SK-N-SH treated with all-trans-retinoic acid at 6 μM for 48 hours (cell line): ENCODE measurements at regions not wholly inside any gene's neighbourhood (a gene's known extent, or its start where the extent isn't known, plus 50 kb on each side); places are given as distances from the start of the nearest gene placed in this dataset.

Experiments used
- ATAC-seq: fragments of 200-7000 bp; cut with Tn5 transposase; 3 replicates; pipeline ENCODE4 v1.9.1; 2020; ENCODE audit warnings: mild to moderate bottlenecking, moderate library complexity
- ARNTL ChIP-seq: fragments of 450-650 bp; formaldehyde crosslinking; IDR thresholded peaks from 2 replicates; pipeline ENCODE4 v1.5.0; 2020; ENCODE audit warnings: low read depth, mild to moderate bottlenecking, moderate library complexity, borderline replicate concordance
- BACH2 ChIP-seq: fragments of 250-450 bp; sonication (Bioruptor Pico); IDR thresholded peaks from 2 replicates; pipeline ENCODE4 v1.9.0; 2021; ENCODE audit warnings: mild to moderate bottlenecking, borderline replicate concordance
- ESRRG ChIP-seq: fragments of 250-450 bp; sonication (Bioruptor Pico); IDR thresholded peaks from 2 replicates; pipeline ENCODE4 v1.6.1; 2021; ENCODE audit warnings: mild to moderate bottlenecking
- GLIS3 ChIP-seq: fragments of 250-450 bp; sonication (Bioruptor Pico); IDR thresholded peaks from 2 replicates; pipeline ENCODE4 v1.5.0; 2020; ENCODE audit warnings: mild to moderate bottlenecking, moderate library complexity
- ISL1 ChIP-seq: fragments of 250-450 bp; sonication (Bioruptor Pico); IDR thresholded peaks from 2 replicates; pipeline ENCODE4 v2.1.2; 2022; ENCODE audit warnings: mild to moderate bottlenecking, moderate library complexity
- OSR1 ChIP-seq: fragments of 250-450 bp; sonication (Bioruptor Pico); IDR thresholded peaks from 2 replicates; pipeline ENCODE4 v1.8.0; 2022; ENCODE audit warnings: moderate library complexity, mild to moderate bottlenecking, inconsistent platforms
- RARB ChIP-seq: fragments of 250-450 bp; sonication (Bioruptor Pico); IDR thresholded peaks from 2 replicates; pipeline ENCODE4 v1.8.0; 2021; ENCODE audit warnings: mild to moderate bottlenecking, moderate library complexity
- SNAI2 ChIP-seq: fragments of 250-450 bp; sonication (Bioruptor Pico); IDR thresholded peaks from 2 replicates; pipeline ENCODE4 v1.5.0; 2020; ENCODE audit warnings: mild to moderate bottlenecking, moderate library complexity
- TCF4 ChIP-seq: fragments of 250-450 bp; sonication (Bioruptor Pico); IDR thresholded peaks from 2 replicates; pipeline ENCODE4 v1.8.0; 2021; ENCODE audit warnings: mild to moderate bottlenecking, moderate library complexity, borderline replicate concordance
- TOX ChIP-seq: fragments of 250-450 bp; sonication (Bioruptor Pico); IDR thresholded peaks from 2 replicates; pipeline ENCODE4 v1.8.0; 2021; ENCODE audit warnings: mild to moderate bottlenecking, moderate library complexity, borderline replicate concordance
- ZC3H10 ChIP-seq: fragments of 250-450 bp; sonication (Bioruptor Pico); IDR thresholded peaks from 2 replicates; pipeline ENCODE4 v1.5.1; 2021; ENCODE audit warnings: mild to moderate bottlenecking, moderate library complexity
- ZFP3 ChIP-seq: fragments of 250-450 bp; sonication (Bioruptor Pico); IDR thresholded peaks from 2 replicates; pipeline ENCODE4 v1.5.0; 2020; ENCODE audit warnings: mild to moderate bottlenecking, moderate library complexity
- ZFP30 ChIP-seq: fragments of 450-650 bp; formaldehyde crosslinking; IDR thresholded peaks from 2 replicates; pipeline ENCODE4 v1.5.0; 2022; ENCODE audit warnings: mild to moderate bottlenecking, moderate library complexity
- ZNF565 ChIP-seq: fragments of 450-650 bp; formaldehyde crosslinking; conservative IDR thresholded peaks from 2 replicates; pipeline ENCODE4 v1.5.0; 2020; ENCODE audit warnings: low read depth, mild to moderate bottlenecking, moderate library complexity
- ZNF70 ChIP-seq: fragments of 450-650 bp; formaldehyde crosslinking; IDR thresholded peaks from 2 replicates; pipeline ENCODE4 v1.5.0; 2020; ENCODE audit warnings: mild to moderate bottlenecking, moderate library complexity
- TF ChIP-seq, protein P1 (sequence below): fragments of 250-450 bp; sonication (Bioruptor Pico); IDR thresholded peaks from 2 replicates; pipeline ENCODE4 v1.5.1; 2021; ENCODE audit warnings: mild to moderate bottlenecking, moderate library complexity
- TF ChIP-seq, protein P2 (sequence below): fragments of 250-450 bp; sonication (Bioruptor Pico); IDR thresholded peaks from 2 replicates; pipeline ENCODE4 v1.8.0; 2020; ENCODE audit warnings: mild to moderate bottlenecking, moderate library complexity, borderline replicate concordance
- TF ChIP-seq, protein P3 (sequence below): fragments of 250-450 bp; sonication (Bioruptor Pico); IDR thresholded peaks from 2 replicates; pipeline ENCODE4 v1.5.1; 2020; ENCODE audit warnings: low read depth, mild to moderate bottlenecking, moderate library complexity
- TF ChIP-seq, protein P4 (sequence below): fragments of 250-450 bp; sonication (Bioruptor Pico); IDR thresholded peaks from 2 replicates; pipeline ENCODE4 v1.5.0; 2020; ENCODE audit warnings: mild to moderate bottlenecking, moderate library complexity

DNA sequence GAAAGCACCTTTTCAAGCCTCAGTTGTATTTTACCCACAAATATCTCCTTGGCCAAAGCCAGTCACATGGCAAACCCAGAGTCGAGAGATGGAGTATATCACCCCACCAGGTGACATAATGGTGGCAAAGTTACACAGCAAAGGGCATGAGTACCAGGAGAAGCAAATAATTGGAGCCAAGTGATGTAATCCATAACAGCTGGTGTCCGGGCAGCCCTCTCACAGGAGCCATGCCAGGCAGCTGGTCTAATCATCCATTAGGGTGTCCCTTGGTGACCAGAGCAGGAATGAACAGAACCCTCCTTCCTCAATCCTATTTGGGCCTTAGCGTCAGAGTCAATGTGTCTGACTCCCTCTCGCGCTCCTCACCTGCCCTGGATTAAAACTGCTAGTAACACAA, 272.1 kb downstream of the LRFN2 start:
- TF ChIP-seq ZC3H10 (CRISPR knock-in tag) (no peak), TOX (CRISPR knock-in tag) (no peak), ESRRG (CRISPR knock-in tag) (no peak), BACH2 (CRISPR knock-in tag) (no peak), ZFP3 (no peak), SNAI2 (no peak), ZFP30 (no peak), ISL1 (CRISPR knock-in tag) (no peak), ZNF70 (CRISPR knock-in tag) (no peak), ARNTL (CRISPR knock-in tag) (no peak), RARB (CRISPR knock-in tag) (no peak), ZNF565 (CRISPR knock-in tag) (no peak)
- TF ChIP-seq, protein P1, sequence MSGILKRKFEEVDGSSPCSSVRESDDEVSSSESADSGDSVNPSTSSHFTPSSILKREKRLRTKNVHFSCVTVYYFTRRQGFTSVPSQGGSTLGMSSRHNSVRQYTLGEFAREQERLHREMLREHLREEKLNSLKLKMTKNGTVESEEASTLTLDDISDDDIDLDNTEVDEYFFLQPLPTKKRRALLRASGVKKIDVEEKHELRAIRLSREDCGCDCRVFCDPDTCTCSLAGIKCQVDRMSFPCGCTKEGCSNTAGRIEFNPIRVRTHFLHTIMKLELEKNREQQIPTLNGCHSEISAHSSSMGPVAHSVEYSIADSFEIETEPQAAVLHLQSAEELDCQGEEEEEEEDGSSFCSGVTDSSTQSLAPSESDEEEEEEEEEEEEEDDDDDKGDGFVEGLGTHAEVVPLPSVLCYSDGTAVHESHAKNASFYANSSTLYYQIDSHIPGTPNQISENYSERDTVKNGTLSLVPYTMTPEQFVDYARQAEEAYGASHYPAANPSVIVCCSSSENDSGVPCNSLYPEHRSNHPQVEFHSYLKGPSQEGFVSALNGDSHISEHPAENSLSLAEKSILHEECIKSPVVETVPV (CRISPR knock-in tag): no peak
- TF ChIP-seq, protein P2, sequence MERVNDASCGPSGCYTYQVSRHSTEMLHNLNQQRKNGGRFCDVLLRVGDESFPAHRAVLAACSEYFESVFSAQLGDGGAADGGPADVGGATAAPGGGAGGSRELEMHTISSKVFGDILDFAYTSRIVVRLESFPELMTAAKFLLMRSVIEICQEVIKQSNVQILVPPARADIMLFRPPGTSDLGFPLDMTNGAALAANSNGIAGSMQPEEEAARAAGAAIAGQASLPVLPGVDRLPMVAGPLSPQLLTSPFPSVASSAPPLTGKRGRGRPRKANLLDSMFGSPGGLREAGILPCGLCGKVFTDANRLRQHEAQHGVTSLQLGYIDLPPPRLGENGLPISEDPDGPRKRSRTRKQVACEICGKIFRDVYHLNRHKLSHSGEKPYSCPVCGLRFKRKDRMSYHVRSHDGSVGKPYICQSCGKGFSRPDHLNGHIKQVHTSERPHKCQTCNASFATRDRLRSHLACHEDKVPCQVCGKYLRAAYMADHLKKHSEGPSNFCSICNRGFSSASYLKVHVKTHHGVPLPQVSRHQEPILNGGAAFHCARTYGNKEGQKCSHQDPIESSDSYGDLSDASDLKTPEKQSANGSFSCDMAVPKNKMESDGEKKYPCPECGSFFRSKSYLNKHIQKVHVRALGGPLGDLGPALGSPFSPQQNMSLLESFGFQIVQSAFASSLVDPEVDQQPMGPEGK (CRISPR knock-in tag): no peak
- TF ChIP-seq, protein P3, sequence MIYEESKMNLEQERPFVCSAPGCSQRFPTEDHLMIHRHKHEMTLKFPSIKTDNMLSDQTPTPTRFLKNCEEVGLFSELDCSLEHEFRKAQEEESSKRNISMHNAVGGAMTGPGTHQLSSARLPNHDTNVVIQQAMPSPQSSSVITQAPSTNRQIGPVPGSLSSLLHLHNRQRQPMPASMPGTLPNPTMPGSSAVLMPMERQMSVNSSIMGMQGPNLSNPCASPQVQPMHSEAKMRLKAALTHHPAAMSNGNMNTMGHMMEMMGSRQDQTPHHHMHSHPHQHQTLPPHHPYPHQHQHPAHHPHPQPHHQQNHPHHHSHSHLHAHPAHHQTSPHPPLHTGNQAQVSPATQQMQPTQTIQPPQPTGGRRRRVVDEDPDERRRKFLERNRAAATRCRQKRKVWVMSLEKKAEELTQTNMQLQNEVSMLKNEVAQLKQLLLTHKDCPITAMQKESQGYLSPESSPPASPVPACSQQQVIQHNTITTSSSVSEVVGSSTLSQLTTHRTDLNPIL (CRISPR knock-in tag): no peak
- ATAC-seq: no peak

DNA sequence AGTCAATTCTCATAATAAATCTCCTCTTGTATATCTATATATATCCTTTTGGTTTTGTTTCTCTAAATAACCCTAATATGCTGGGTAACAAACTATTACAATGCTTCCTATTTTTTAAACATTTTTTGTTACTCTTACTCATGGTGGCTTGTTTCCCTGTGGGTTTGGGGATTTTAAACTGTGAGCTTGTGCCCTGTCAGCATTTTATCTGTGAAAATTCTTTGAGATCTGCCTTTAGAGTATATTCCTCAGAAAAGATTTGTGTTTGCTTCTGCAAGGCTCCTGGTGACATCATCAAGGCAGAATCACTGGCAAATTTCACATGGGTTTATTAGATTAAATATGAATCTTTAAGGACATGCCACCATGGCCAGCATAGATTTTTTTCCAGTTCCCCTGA, 273.6 kb downstream of the LRFN2 start:
- TF ChIP-seq, protein P1 (CRISPR knock-in tag): no peak
- no peak for TF ChIP-seq RARB (CRISPR knock-in tag)
- TF ChIP-seq, protein P2 (CRISPR knock-in tag): no peak
- no peak for TF ChIP-seq ZNF70 (CRISPR knock-in tag)
- TF ChIP-seq ZFP3: no peak
- TF ChIP-seq ISL1 (CRISPR knock-in tag): no peak
- no peak for ATAC-seq

DNA sequence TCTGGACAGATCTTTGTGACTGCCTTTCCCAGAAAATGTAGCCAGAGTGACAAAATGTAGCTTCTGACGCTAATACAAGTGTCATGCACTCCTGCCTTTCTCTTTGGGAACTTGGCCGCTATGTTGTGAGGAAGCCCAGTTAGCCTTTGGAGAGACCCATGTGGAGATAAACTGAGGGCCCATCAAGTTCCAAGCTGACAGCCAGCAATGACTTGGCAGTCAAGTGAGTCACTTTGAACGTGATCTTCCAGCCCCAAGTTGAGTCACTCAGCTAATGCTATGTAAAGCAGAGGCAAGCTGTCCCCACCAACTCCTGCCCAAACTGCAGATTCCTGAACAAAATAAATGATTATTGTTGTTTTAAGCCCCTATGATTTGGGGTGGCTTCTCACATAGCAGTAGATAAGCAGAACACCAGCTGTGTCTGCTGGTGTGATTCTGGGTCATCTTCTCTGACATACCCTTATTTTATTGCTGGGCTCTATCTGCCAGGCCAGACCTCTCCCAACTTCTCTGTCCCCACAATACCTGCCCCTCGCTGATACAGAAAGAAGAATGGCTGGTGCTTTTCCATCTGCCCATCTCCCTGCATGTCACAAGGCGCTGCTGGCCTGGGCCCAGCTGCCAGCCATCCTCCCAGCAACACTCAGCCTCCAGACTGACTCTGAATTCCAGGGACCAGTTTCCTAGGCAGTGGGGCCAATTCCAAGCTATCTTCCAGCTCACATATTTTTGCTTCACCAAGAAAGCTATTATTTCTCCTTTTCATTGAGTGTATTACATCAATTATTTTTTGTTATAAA, 274.8 kb downstream of the LRFN2 start:
- ATAC-seq: no peak
- TF ChIP-seq GLIS3 (CRISPR knock-in tag): no peak

DNA sequence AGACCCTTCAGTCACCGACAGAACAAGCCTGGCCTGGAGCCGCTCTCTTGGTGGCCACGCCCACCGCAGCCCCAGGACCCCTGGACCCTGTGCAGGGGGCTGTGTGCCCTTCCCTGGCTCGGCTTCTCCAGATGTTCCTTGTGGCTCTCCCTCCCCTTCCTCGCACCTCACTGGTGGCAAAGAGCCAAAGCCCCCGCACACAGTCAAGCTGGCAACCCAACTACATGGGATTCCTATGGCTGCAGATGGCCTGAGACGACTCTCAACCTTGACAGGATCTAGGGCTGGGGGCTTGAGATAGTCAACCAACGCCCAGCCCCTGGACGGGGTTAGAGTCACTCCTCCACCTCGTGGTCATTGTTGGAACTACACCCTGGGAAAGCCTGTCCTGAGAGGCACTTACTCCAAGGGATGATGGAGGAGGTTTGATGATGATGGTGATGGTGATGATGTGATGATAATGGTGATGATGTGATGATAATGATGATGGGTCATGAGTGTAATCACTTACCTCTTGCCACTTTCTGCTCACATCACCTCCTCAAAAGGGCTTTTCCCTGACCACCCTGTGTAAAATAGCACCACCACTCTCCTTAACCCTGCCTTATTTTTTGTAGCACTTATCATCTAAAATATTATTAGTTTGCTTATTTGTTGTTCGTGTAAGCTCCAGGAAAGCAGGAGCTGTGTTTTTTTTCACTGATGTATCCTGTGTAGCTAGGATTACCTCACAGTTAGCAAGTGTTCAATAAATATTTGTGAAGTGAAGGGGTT, 278.4 kb downstream of the LRFN2 start:
- ATAC-seq: peak; percentile 43; the same call in 1 of the 3 replicates
- TF ChIP-seq TOX (CRISPR knock-in tag) (no peak), GLIS3 (CRISPR knock-in tag) (no peak), BACH2 (CRISPR knock-in tag) (no peak), ZC3H10 (CRISPR knock-in tag) (no peak), ARNTL (CRISPR knock-in tag) (no peak), ZNF565 (CRISPR knock-in tag) (no peak), OSR1 (CRISPR knock-in tag) (no peak), TCF4 (no peak), ZNF70 (CRISPR knock-in tag) (no peak), ESRRG (CRISPR knock-in tag) (no peak), ZFP3 (no peak)
- TF ChIP-seq, protein P3 (CRISPR knock-in tag): no peak
- TF ChIP-seq, protein P4, sequence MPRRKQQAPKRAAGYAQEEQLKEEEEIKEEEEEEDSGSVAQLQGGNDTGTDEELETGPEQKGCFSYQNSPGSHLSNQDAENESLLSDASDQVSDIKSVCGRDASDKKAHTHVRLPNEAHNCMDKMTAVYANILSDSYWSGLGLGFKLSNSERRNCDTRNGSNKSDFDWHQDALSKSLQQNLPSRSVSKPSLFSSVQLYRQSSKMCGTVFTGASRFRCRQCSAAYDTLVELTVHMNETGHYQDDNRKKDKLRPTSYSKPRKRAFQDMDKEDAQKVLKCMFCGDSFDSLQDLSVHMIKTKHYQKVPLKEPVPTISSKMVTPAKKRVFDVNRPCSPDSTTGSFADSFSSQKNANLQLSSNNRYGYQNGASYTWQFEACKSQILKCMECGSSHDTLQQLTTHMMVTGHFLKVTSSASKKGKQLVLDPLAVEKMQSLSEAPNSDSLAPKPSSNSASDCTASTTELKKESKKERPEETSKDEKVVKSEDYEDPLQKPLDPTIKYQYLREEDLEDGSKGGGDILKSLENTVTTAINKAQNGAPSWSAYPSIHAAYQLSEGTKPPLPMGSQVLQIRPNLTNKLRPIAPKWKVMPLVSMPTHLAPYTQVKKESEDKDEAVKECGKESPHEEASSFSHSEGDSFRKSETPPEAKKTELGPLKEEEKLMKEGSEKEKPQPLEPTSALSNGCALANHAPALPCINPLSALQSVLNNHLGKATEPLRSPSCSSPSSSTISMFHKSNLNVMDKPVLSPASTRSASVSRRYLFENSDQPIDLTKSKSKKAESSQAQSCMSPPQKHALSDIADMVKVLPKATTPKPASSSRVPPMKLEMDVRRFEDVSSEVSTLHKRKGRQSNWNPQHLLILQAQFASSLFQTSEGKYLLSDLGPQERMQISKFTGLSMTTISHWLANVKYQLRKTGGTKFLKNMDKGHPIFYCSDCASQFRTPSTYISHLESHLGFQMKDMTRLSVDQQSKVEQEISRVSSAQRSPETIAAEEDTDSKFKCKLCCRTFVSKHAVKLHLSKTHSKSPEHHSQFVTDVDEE (CRISPR knock-in tag): no peak
